Transverse colon (tissue), 4 donors: ENCODE measurements at regions not wholly inside any gene's neighbourhood (a gene's known extent, or its start where the extent isn't known, plus 50 kb on each side); places are given as distances from the start of the nearest gene placed in this dataset.

ENCODE experiments used
- POLR2AphosphoS5 ChIP-seq, 3 donors: sonication (generic); formaldehyde crosslinking; IDR thresholded peaks; one replicate each; pipeline ENCODE4 v1.6.1; 2016; ENCODE audit warnings: antibody characterized with exemption in 3 of 3
- TF ChIP-seq, protein P1 (sequence below), 5 experiments: fragments of 200-600 bp in 3 of 5; fragments of 450-650 bp in 2 of 5; sonication (generic) in 3 of 5; IDR thresholded peaks; 1 replicate in 2 of 5; 2 replicates in 3 of 5; pipeline ENCODE4 v1.5.1; 2016 to 2017; ENCODE audit warnings: antibody characterized with exemption in 5 of 5, inconsistent platforms in 3 of 5, mild to moderate bottlenecking in 2 of 5, moderate library complexity in 1 of 5

DNA sequence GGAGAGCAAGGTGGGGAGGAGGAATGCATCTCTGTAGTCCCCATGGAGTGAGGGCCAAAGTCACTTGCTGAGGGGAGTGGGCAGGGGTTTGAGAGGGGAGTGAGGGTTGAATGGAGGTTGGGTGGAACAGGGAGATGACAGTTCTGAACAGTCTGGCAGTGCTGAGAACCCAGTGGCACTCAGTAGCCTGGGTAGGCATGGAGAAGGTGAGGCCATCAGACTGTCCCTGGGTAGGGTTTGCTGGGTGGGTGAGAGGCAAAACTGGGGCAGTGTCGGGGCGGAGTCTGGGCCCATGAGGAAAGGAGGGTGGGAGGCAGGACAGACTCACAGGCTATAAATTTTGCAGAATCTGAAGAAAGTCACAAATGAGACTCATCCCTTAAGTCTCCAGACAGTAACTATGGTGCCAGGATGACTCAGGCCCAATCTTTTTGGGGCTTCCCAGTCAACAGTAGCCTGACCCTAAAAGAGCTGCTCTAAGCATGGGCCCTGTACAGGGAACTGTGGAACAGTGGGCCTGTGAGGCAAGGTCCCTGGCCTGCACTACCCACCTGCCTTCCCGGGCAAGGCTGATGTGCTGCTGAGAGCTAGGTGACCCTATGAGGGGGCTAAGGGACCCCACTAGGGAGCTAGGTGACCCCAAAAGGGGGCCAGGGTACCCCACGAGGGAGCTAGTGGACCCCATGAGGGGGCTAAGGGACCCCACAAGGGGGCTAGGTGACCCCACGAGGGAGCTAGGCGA, 51.0 kb upstream of the DMRTB1 start:
- TF ChIP-seq, protein P1, sequence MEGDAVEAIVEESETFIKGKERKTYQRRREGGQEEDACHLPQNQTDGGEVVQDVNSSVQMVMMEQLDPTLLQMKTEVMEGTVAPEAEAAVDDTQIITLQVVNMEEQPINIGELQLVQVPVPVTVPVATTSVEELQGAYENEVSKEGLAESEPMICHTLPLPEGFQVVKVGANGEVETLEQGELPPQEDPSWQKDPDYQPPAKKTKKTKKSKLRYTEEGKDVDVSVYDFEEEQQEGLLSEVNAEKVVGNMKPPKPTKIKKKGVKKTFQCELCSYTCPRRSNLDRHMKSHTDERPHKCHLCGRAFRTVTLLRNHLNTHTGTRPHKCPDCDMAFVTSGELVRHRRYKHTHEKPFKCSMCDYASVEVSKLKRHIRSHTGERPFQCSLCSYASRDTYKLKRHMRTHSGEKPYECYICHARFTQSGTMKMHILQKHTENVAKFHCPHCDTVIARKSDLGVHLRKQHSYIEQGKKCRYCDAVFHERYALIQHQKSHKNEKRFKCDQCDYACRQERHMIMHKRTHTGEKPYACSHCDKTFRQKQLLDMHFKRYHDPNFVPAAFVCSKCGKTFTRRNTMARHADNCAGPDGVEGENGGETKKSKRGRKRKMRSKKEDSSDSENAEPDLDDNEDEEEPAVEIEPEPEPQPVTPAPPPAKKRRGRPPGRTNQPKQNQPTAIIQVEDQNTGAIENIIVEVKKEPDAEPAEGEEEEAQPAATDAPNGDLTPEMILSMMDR (IDR thresholded peaks at IDR 0.05): no peak
- no peak for TF ChIP-seq POLR2AphosphoS5 (IDR thresholded peaks at IDR 0.05)
